HG02852 (cell line): ENCODE measurements at regions not wholly inside any gene's neighbourhood (a gene's known extent, or its start where the extent isn't known, plus 50 kb on each side); places are given as distances from the start of the nearest gene placed in this dataset.
"Not testable (repeated sequence)": the region's sequence is repeated elsewhere in the genome, so short reads cannot be mapped to it uniquely, and the experiment has no call there.

Experiments
- ATAC-seq: cut with Tn5 transposase; IDR thresholded peaks from one replicate; pipeline ENCODE4 v1.9.1; 2021; ENCODE audit warnings: mild to moderate bottlenecking, moderate library complexity; ENCODE audit not compliant: unreplicated experiment

GRCh38 chr3:26964313-26964712, 341.7 kb downstream of the LRRC3B start:
- ATAC-seq = no peak

DNA sequence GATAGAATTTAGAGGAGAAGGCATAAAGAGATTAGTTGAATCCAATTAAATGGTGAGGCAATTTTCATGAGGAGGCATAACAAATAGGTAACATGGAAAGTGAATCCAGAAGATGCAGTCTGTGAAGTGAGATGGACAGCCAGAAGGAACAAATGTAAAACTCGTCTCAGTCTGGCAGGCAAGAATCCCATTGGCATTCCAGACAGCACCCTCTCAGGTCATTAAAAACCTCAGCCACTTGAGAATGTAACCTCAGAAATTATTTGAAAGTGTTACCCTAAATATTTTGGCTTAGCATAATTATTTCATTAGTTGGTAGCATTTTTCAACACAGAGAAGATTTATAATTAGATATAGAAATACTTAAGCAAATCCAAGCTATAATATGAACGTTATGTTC, 342.3 kb downstream of the LRRC3B start:
- ATAC-seq = no peak

- ATAC-seq = no peak
Measured at GRCh38 chr3:26967501-26967900, 344.9 kb downstream of the LRRC3B start.

GRCh38 chr3:26984416-26985390, 362.1 kb downstream of the LRRC3B start:
- no peak for ATAC-seq

DNA sequence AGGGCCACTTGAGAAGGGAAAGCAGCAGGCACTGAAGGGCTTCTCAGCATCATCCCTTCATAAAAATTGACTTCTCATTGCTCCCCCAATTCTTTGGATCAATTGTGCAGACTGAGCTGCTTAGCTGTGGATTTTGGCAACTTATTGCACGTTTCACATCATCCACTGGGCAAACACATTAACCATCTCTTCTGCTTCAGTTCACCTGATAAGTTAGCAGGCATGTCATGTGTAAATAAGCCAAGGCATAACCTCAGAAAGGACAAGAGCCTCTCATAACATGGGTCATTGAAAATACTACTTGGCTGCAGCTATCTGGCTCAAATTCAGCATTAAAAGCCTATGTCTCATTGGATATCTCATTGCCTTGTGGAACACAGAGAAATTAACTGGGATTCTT, 366.5 kb downstream of the LRRC3B start:
- ATAC-seq = no peak

GRCh38 chr3:26997226-26997625, 372.0 kb downstream of the NEK10 start:
- no peak for ATAC-seq

GRCh38 chr3:27010834-27011233, 358.3 kb downstream of the NEK10 start:
- ATAC-seq = no peak

GRCh38 chr3:27022096-27022761, 347.0 kb downstream of the NEK10 start:
- ATAC-seq = no peak

DNA sequence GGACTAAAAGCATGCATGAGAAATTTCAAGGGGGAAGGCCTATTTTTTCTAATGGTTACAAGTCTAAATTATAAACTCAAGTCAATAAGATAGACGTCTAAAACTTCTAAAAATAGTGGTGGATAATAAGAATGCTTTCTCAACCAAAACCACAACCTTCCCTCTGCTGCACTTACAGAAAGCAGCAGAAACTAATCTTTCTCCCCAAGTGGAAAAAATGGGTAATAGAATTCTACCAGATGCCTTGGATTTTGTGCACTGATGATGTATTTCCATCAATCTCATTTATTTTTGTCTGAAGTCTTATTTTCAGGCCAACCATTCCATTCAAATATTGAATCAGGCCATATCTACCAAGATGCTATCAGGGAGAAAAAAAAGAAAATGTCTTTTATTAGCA, 344.7 kb downstream of the NEK10 start:
- ATAC-seq = no peak

DNA sequence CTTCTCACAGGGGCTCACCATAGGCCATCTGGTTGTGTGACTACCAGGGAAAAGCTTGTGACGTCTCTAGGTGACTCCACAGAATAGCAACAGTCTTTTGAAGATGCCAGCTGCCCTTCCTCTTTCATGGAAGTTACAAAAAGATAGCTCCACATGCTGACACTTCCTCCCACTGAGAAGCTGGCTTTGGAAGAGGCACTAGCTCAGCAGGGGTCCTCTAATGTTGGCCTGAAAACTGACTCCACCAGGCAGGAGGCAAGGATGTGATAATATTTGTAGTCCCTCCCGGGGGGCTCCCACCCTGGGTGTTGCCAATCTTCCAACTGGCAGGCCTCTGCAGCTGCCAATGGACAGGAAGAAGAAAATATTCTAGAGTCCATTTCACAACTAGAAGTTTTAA, 343.5 kb downstream of the NEK10 start:
- ATAC-seq = no peak

GRCh38 chr3:27031476-27031875, 337.7 kb downstream of the NEK10 start:
- ATAC-seq = no peak

- no peak for ATAC-seq
Measured at GRCh38 chr3:27034255-27034654, 334.9 kb downstream of the NEK10 start.

DNA sequence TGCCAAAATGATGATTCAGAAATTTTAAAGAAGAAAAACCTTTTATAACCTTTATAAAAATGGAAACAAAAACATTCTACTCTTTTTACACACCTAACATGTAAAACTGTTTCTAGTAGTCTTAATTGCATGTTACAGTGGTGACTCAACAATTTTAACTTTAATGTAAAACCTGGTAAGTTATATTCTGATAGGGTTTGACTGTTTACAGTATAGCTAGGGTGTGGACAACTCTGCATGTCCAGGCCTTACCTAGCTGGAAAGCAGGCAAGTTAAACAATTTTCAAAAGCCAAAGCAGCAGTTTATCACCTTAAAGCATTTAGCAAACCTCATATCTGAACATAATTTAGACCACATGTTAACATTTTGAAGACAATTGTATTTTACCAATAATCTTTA, 328.5 kb downstream of the NEK10 start:
- ATAC-seq = no peak

- not testable (repeated sequence) for ATAC-seq
Measured at GRCh38 chr3:27042541-27042940, 326.6 kb downstream of the NEK10 start.

DNA sequence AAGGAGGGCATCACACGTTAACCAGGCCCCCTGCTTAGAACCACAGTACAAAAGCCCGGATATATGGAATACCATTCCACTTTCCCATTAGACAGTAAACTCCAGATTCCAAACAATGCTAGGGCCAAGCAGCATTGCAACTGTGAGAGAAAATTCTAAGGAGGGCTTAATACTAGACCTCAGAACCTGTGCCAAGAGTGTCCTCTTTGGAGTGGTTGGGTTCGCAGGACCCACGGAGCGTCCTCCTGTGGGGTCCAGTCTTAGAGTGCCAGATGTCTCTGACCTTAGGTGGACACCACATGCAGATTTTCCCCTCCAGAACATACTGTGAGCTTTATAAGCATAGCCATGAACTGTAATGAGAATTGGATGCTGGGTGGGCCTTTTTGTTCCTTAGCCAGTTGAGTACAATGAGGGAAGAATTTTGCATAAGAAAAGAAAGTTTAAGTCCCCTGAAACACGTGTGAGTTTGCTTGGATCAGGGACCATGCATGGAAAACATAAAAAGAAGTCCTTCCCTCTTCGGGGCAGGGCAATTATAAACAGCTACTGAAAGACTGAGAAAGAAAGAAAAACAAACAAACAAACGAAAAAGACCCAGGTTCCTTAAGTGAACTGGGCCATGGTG, 325.7 kb downstream of the NEK10 start:
- no peak for ATAC-seq

DNA sequence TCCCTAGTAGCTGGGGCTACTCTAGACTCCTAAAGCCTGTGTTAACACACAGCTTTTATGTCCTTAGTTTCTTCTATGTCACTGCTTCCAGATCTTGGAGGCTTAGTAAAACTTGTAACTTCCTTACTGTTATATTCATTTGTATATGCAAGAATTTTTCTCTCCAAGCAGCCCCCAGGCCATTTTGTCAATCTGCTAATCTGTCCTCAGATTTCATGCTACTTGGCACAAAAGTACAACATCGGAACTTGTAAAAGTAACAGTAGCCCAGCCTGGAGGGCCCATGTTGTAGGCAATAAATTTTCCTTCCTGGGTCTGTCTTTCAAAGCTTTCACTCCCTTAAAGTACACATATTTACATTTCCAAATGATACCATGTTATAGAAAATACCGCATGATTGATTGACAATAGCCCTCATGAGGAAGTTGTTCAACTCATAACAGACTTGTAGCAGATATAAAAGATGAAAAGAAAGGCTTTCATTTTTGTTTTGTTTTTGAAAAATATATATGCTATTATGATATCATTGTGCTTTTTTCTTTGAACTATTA, 324.2 kb downstream of the NEK10 start:
- ATAC-seq = no peak

- no peak for ATAC-seq
Measured at GRCh38 chr3:27046351-27046750, 322.8 kb downstream of the NEK10 start.

DNA sequence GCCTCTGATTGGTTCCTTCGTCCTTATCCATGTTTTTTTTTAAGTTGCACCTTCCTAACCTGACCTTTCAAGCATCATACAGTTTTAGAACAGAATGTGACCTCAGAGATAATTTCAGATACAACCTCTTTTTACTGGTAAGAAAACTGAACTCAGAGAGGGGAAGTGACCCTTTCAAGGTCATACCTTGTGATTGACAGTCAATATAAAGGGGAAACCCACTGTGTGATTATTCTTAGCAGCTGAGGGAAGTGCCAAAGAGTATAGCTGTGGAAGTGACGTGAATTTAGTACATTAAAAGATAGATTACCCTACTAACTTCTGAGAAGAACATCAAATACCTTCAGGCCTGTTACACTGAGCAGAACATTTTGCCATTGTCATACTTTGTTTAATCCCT, 319.4 kb downstream of the NEK10 start:
- no peak for ATAC-seq

DNA sequence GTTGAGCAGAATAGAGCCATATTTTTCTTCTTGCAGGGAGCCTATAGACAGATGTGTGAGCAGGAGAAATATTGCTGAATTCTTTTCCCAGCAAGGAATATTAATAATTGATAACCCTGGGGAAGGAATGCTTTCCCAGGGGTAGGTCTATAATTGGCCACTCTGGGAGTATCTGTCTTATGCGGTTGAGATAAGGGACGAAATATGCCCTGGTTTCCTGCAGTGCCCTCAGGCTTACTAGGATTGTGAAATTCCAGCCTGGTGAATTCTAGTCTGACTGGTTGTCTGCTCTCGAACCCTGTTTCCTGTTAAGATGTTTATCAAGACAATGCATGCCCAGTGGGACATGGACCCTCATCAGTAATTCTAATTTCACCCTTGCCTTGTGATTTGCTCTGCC, 317.7 kb downstream of the NEK10 start:
- ATAC-seq = not testable (repeated sequence)

GRCh38 chr3:27056326-27056725, 312.9 kb downstream of the NEK10 start:
- ATAC-seq = no peak

DNA sequence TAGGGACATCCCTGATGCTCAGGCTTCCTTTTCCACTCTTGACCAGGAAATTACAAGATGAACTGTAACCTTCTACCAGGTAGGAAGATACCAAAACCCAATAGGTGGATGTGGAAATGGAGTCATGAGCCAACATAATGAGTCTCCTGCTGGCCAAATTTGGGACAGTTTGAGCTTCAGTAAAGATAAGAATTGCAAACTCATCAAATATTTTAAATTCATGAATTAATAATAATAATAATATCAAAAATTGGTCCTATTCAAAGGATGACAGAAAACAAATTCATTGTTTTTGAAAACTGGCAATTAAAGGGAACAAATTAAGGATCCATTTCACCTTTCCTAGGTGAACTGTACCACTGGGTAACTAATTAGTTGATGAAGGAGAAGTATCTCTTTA, 309.7 kb downstream of the NEK10 start:
- no peak for ATAC-seq
